ENCODE measurements at regions not wholly inside any gene's neighbourhood (a gene's known extent, or its start where the extent isn't known, plus 50 kb on each side); places are given as distances from the start of the nearest gene placed in this dataset.
"Not testable (repeated sequence)": the region's sequence is repeated elsewhere in the genome, so short reads cannot be mapped to it uniquely, and the experiment has no call there.

- Histone ChIP-seq H3K36me3 (no peaks in the 10 kb centered on the region), H3K4me3 (no peak overlapping the region), H3K27me3 (replicated peaks; ENCODE audit: insufficient read depth) (no peaks in the 10 kb centered on the region), H3K27ac (no peak overlapping the region), H3K4me1 (replicated peaks) (no peaks in the 10 kb centered on the region), H3K9me3 (no peaks in the 10 kb centered on the region)
- intact Hi-C loops (cut with DNase I): no loop called here
- TF ChIP-seq POLR2AphosphoS5 (IDR thresholded peaks at IDR 0.05) (no peak), POLR2A (IDR thresholded peaks at IDR 0.05) (no peak), CTCF (IDR thresholded peaks at IDR 0.05) (no peak)
- no peak for DNase-seq (ENCODE audit: low spot score)
- 44% methylated on average over 2 of the region's 2 CpGs for WGBS
Observed at GRCh38 chr2:196515608-196516007, 123.9 kb upstream of the CCDC150 start.

GRCh38 chr2:196516564-196516963, 123.0 kb upstream of the CCDC150 start:
- Histone ChIP-seq H3K27me3 (replicated peaks; ENCODE audit: insufficient read depth) (no peaks in the 10 kb centered on the region), H3K9me3 (no peaks in the 10 kb centered on the region), H3K36me3 (no peaks in the 10 kb centered on the region), H3K4me3 (no peak overlapping the region), H3K4me1 (replicated peaks) (no peaks in the 10 kb centered on the region), H3K27ac (no peak overlapping the region)
- DNase-seq (ENCODE audit: low spot score): no peak
- intact Hi-C loops (cut with DNase I): no loop called here
- TF ChIP-seq POLR2A (IDR thresholded peaks at IDR 0.05) (no peak), CTCF (IDR thresholded peaks at IDR 0.05) (no peak), POLR2AphosphoS5 (IDR thresholded peaks at IDR 0.05) (no peak)
- WGBS: 87% methylated on average over 4 of the region's 4 CpGs

- Histone ChIP-seq H3K4me1 (replicated peaks) (no peaks in the 10 kb centered on the region), H3K27me3 (replicated peaks; ENCODE audit: insufficient read depth) (no peaks in the 10 kb centered on the region), H3K9me3 (no peaks in the 10 kb centered on the region), H3K27ac (no peak overlapping the region), H3K4me3 (no peak overlapping the region), H3K36me3 (no peaks in the 10 kb centered on the region)
- WGBS: 39% methylated on average over 4 of the region's 4 CpGs
- DNase-seq (ENCODE audit: low spot score): no peak
- TF ChIP-seq POLR2A (IDR thresholded peaks at IDR 0.05): no peak
- intact Hi-C loops (cut with DNase I): no loop called here
Observed at GRCh38 chr2:196520605-196521004, 118.9 kb upstream of the CCDC150 start.

GRCh38 chr2:196526981-196527725, 112.4 kb upstream of the CCDC150 start:
- H3K36me3 ChIP-seq; intact Hi-C loops (cut with DNase I); H3K4me1 ChIP-seq (replicated peaks); H3K9me3 ChIP-seq; H3K27ac ChIP-seq; H3K4me3 ChIP-seq; DNase-seq (ENCODE audit: low spot score); H3K27me3 ChIP-seq (replicated peaks; ENCODE audit: insufficient read depth): not testable (repeated sequence)
- 86% methylated on average over 20 of the region's 28 CpGs for WGBS

GRCh38 chr2:196528486-196529223, 110.9 kb upstream of the CCDC150 start:
- TF ChIP-seq CTCF (IDR thresholded peaks at IDR 0.05): no peak
- TF ChIP-seq POLR2A (IDR thresholded peaks at IDR 0.05): no peak
- no peak for TF ChIP-seq POLR2AphosphoS5 (IDR thresholded peaks at IDR 0.05)
- H3K9me3 ChIP-seq: no peaks in the 10 kb centered on the region
- intact Hi-C loops (cut with DNase I): no loop called here
- no peak overlapping the region for H3K27ac ChIP-seq
- no peaks in the 10 kb centered on the region for H3K36me3 ChIP-seq
- WGBS: 71% methylated on average over 1 of the region's 1 CpG
- no peaks in the 10 kb centered on the region for H3K27me3 ChIP-seq (replicated peaks; ENCODE audit: insufficient read depth)
- H3K4me3 ChIP-seq: no peak overlapping the region
- no peaks in the 10 kb centered on the region for H3K4me1 ChIP-seq (replicated peaks)
- no peak for DNase-seq (ENCODE audit: low spot score)

- intact Hi-C loops (cut with DNase I): no loop called here
- Histone ChIP-seq H3K27me3 (replicated peaks; ENCODE audit: insufficient read depth) (no peaks in the 10 kb centered on the region), H3K9me3 (no peaks in the 10 kb centered on the region), H3K36me3 (no peaks in the 10 kb centered on the region), H3K4me1 (replicated peaks) (no peaks in the 10 kb centered on the region), H3K4me3 (no peak overlapping the region), H3K27ac (no peak overlapping the region)
- TF ChIP-seq POLR2AphosphoS5 (IDR thresholded peaks at IDR 0.05) (no peak), CTCF (IDR thresholded peaks at IDR 0.05) (no peak), POLR2A (IDR thresholded peaks at IDR 0.05) (no peak)
- DNase-seq (ENCODE audit: low spot score): no peak
- over 99% methylated on average over 4 of the region's 4 CpGs for WGBS
Observed at GRCh38 chr2:196530910-196531309, 108.6 kb upstream of the CCDC150 start.
